Heart left ventricle (tissue), 13 donors: ENCODE measurements at regions not wholly inside any gene's neighbourhood (a gene's known extent, or its start where the extent isn't known, plus 50 kb on each side); places are given as distances from the start of the nearest gene placed in this dataset.

Source experiments
- POLR2A ChIP-seq, 2 donors: fragments of 450-650 bp; IDR thresholded peaks; one replicate each; pipeline ENCODE4 v1.6.1; 2017; ENCODE audit warnings: antibody characterized with exemption in 2 of 2, mild to moderate bottlenecking in 2 of 2, moderate library complexity in 2 of 2
- TF ChIP-seq, protein P1 (sequence below), 12 donors: fragments of 200-600 bp; sonication (generic) in 4 of 12; IDR thresholded peaks; one replicate each; pipeline versions ENCODE4 v1.5.0 to v1.8.0; 2018 to 2022; ENCODE audit warnings: antibody characterized with exemption in 12 of 12, mild to moderate bottlenecking in 5 of 12
- donor health status: ischemic (EF 13 %, LVEDD 7.1; RV severe dilation, severe dysfunction).
- donor health status: DM: no; HTN: yes; CAD: no.
- donor health status: DM: no; HTN: no; CAD: no.
- donor health status: ischemic (EF 25% LVEDD 6.9; RV normal size, moderate dysfunction).
- donor health status: ischemic (EF 25% LVEDD 5.7; RV mildly dilated, moderate dysfunction).
- donor health status: ischemic (EF 35%, LVEDD 5.7; RV mildly dilated, moderate dysfunction).
- donor health status: nonischemic (EF 11% LVEDD 7.7; RV severe dilation, severe dysfunction).
- donor health status: DM: yes; HTN: yes; CAD: no.
- donor health status: PGD.
- donor health status: ischemic (EF 29% LVEDD 5.4; RV normal size, mild dysfunction).
- donor health status: nonischemic (EF 23%, LVEDD 6.1; RV moderate dilation, normal function).

- TF ChIP-seq, protein P1, sequence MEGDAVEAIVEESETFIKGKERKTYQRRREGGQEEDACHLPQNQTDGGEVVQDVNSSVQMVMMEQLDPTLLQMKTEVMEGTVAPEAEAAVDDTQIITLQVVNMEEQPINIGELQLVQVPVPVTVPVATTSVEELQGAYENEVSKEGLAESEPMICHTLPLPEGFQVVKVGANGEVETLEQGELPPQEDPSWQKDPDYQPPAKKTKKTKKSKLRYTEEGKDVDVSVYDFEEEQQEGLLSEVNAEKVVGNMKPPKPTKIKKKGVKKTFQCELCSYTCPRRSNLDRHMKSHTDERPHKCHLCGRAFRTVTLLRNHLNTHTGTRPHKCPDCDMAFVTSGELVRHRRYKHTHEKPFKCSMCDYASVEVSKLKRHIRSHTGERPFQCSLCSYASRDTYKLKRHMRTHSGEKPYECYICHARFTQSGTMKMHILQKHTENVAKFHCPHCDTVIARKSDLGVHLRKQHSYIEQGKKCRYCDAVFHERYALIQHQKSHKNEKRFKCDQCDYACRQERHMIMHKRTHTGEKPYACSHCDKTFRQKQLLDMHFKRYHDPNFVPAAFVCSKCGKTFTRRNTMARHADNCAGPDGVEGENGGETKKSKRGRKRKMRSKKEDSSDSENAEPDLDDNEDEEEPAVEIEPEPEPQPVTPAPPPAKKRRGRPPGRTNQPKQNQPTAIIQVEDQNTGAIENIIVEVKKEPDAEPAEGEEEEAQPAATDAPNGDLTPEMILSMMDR (IDR thresholded peaks at IDR 0.05): no peak
- TF ChIP-seq POLR2A (IDR thresholded peaks at IDR 0.05): no peak
Observed at GRCh38 chr4:10184501-10184938, 67.9 kb upstream of the WDR1 start.
